ENCODE measurements at regions not wholly inside any gene's neighbourhood (a gene's known extent, or its start where the extent isn't known, plus 50 kb on each side); places are given as distances from the start of the nearest gene placed in this dataset.

DNA sequence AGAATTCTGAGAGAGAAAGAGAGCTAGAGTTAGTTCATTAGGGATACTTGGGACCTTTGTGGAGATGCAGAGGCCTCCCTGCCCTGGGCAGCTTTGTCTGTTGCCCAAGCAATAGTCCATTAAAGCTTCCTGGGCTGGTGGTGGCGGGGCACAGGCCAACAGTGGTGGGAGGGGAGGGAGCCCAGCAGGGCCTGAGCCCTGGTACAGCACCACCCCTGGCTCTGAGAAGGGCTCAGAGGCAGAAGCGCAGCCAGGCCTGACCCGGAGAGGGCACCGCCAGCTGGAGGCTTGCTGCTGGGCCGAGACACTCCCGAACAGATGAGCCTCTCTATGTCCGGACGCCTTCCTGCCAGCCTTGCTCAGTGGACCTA lies 65.3 kb downstream of the EFNB1 start:
- Mint-ChIP-seq H3K9me3 (no peaks in the 10 kb centered on the region), H3K27ac (no peak overlapping the region), H3K4me3 (no peak overlapping the region), H3K4me1 (ENCODE audit: low read depth) (peaks cover 3% of the 10 kb centered on the region), H3K27me3 (no peaks in the 10 kb centered on the region), H3K36me3 (no peaks in the 10 kb centered on the region)
- POLR2A ChIA-PET = no interaction called here
- intact Hi-C loops (cut with micrococcal nuclease) = no loop called here
- CTCF ChIA-PET = interaction anchor here (1.3 to 1.7 kb wide), 2 partner anchors 25 to 65 kb away, joined by 3 to 4 read pairs; partner anchors contain the start of gene EFNB1
- DNase-seq = no peak

DNA sequence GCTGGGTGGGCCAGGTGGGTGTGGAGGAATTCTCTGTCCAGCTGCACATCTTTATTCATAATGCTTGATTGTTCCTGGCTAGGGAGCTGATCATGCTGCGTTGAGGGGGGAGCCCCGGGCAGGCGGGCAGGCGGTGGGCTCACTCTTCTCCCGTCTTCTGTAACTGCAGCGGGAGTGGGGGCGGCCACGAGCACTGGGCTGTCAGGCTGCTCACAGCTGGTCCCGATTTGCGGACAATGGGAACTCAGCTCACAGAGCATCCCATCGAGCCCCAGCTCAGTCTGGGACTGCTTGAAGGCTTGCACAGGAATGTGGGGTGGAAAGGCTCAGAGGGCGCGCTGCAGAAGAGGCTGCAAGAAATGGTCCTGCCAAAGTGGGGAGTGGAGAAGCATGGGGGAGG lies 63.8 kb downstream of the EFNB1 start:
- Mint-ChIP-seq H3K27ac (no peak overlapping the region), H3K4me1 (ENCODE audit: low read depth) (peaks cover 3% of the 10 kb centered on the region), H3K36me3 (no peaks in the 10 kb centered on the region), H3K4me3 (no peak overlapping the region), H3K9me3 (no peaks in the 10 kb centered on the region), H3K27me3 (no peaks in the 10 kb centered on the region)
- intact Hi-C loops (cut with micrococcal nuclease) = no loop called here
- DNase-seq = no peak
- POLR2A ChIA-PET = no interaction called here
- CTCF ChIA-PET = interaction anchor here (0.6 kb wide), 1 partner anchor 48 kb away, joined by 3 read pairs; no protein-coding TSS in a partner anchor

DNA sequence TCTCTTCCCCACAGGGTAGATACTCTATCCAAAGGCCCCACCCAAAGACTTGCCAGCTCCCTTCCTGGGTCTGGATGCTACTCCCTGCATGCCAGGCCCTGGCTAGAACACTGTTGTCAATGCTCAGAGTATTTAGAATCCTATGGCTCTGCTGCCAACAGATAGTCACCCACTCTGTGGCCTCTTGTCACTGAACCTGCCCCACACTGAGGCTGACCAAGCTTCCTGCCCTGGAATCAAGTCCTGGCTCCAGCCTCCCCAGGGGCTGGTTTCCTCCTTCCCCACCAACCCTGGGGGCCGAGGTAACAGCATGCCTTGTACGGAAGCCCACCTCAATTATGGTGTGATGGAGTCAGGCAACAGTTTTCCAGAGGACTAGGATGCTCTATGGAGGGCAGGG lies 63.3 kb downstream of the EFNB1 start:
- POLR2A ChIA-PET = no interaction called here
- Mint-ChIP-seq H3K27me3 (no peaks in the 10 kb centered on the region), H3K27ac (no peak overlapping the region)

More for the DNA sequence above, 63.3 kb downstream of the EFNB1 start:
- Mint-ChIP-seq H3K9me3 (no peaks in the 10 kb centered on the region), H3K4me1 (ENCODE audit: low read depth) (peaks cover 3% of the 10 kb centered on the region), H3K4me3 (no peak overlapping the region), H3K36me3 (no peaks in the 10 kb centered on the region)
- no peak for DNase-seq
- CTCF ChIA-PET = no interaction called here
- intact Hi-C loops (cut with micrococcal nuclease) = no loop called here
